Activated CD4-positive, CD25-positive, alpha-beta regulatory T cell treated with anti-CD3 and anti-CD28 coated beads, Interleukin-2, amount 50 U/mL, for 72 hours (primary cell): ENCODE measurements at regions not wholly inside any gene's neighbourhood (a gene's known extent, or its start where the extent isn't known, plus 50 kb on each side); places are given as distances from the start of the nearest gene placed in this dataset.
A peak's percentile ranks its signal among the peaks of the same experiment; 100 is the strongest.

ENCODE experiments used
- DNase-seq: peaks from one replicate; pipeline ENCODE4 v3.0.0; 2021

- DNase-seq: no peak
Measured at GRCh38 chr7:26035552-26035951, 116.4 kb upstream of the NFE2L3 start.

DNA sequence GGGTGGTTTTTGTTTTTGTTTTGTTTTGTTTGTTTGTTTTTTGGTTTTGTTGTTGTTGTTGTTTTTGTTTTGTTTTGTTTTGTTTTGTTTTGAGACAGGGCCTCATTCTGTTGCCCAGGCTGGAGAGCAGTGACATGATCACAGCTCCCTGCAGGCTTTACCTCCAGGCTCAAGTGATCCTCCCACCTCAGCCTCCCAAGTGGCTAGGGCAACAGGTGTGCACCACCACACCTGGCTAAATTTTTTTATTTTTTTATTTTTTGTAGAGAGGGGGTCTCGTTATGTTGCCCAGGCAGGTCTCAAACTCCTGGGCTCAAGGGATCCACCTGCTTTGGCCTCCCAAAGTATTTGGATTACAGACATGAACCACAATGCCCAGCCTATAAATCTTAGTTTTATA, 115.9 kb upstream of the NFE2L3 start:
- no peak for DNase-seq

- no peak for DNase-seq
Measured at GRCh38 chr7:26038201-26038990, 113.6 kb upstream of the NFE2L3 start.

- no peak for DNase-seq
Measured at GRCh38 chr7:26040085-26040484, 111.9 kb upstream of the NFE2L3 start.

DNA sequence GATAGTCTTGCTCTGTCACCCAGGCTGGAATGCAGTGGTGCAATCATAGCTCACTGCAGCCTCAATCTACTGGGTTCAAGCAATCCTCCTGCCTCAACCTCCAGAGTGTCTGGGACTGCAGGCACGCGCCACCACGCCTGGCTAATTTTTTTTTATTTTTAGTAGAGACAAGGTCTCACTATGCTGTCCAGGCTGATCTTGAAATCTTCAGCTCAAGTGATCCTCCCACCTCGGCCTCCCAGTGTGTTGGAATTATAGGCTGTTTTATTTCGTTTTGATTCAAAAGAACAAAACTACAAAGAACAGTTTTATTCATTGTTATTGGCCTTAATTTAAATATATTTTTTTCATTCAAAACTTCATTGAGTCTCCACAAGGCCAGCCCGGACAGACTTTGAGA, 109.8 kb upstream of the NFE2L3 start:
- DNase-seq: no peak

GRCh38 chr7:26043801-26044200, 108.2 kb upstream of the NFE2L3 start:
- no peak for DNase-seq

GRCh38 chr7:26044320-26044719, 107.7 kb upstream of the NFE2L3 start:
- DNase-seq: no peak

DNA sequence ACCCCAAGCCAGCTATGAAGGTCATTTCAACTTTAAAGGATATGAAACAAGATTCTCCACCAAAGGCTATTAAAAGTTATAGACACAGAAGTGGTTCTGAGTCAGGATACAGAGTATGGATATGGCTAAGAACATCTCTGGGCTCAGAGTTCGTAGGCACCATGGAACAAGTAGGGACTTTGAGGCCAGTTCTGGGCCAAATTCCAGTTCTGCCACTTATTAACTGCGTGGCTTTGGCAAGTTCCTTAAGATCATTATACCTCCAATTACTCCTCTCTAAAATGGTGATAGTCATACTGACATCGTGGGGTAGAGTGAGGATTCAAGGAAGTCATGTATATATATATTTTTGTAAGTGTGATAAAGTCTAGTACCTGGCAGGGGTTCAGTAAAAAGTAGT, 105.8 kb upstream of the NFE2L3 start:
- DNase-seq: no peak

DNA sequence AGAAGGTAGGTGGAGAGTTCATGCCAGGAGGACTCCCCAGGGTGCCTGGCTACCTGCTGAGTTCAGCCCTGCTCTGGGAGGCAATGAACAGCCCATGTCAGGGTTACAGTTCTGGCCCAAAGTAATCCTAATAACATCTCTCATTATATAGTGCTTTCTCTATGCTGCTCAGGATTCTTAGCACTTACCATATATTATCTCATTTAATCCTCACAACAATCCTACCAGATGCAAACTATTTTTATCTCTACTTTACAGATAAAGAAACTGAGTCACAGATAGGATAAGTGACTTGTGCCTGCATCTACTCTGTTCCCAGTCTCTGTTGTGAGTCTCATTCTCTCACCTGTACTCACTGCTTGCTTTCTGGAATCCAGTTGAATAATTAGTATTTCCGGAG, 105.1 kb upstream of the NFE2L3 start:
- DNase-seq: no peak

DNA sequence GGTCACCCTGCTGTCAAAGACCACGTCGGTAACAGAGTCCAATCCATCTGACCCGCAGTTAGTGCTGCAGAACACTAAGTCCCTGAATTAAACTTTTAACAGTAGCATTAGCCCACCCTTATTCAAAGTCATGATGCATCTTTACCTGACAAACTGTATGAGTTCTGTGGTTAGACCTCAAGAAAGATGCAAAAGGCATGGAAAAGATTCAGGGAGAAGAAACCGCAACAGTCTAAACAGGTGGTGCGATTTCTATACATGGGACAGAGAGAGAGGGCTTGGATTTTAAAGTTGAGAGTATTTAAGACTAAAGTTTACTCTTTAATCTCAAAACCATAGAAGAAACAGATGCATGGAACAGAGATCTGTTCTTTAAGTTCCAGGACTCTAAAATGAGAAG, 103.3 kb upstream of the NFE2L3 start:
- DNase-seq: no peak

DNA sequence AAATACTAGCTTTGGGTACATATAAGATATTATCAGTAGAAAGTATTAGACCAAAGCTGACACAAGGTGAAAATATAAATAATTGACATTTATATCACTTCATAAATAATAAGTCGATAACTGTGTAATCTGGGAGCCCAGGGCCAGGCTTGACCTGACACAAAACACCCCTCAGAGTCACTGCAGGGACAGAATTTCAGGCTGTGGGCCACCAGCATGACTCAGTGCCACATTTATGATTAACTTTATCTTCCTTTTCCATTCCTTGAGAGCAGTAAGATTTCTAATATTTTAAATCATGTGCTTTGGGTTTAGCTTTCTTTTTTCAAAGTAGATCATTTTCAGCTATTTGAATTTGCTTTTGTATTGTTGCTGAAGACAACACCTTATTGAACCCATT, 102.9 kb upstream of the NFE2L3 start:
- no peak for DNase-seq

- no peak for DNase-seq
Measured at GRCh38 chr7:26051021-26051420, 101.0 kb upstream of the NFE2L3 start.

DNA sequence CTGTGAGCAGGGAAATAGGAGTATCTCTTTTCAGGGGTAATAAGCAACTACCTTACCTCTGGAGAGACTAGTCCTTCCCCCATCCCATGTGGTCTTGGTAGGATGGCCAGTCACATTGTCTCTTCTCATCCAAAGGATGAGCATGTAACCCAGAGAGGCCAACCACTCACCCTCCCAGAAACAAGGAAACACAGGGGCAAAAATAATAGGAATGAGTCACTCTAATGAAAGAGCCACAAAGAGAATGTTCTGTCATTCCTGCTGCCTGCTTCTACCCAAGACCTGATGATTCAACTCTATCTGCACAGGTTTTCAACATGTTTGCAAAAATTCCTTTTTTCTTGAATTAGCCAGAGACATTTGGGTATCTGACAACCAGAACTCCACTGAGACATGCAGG, 99.3 kb upstream of the NFE2L3 start:
- DNase-seq: no peak

DNA sequence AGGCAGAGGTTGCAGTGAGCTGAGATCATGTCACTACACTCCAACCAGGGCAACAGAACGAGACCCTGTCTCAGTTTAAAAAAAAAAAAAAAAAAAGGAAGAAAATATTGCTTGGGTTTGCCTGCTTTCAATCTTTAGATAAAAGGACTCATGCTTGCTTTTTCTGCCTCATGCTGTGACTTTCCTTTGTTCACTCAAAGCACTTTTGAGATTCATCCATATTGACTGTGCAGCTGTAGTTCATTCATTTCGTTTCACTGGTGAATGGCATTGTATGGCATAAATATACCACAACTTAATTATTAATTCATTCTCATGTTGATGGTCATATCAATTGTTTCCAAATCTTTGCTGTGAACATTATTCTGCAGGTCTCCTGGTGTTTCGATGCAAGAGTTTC, 97.6 kb upstream of the NFE2L3 start:
- DNase-seq: no peak

- DNase-seq: no peak
Measured at GRCh38 chr7:26055241-26055640, 96.8 kb upstream of the NFE2L3 start.

- no peak for DNase-seq
Measured at GRCh38 chr7:26060733-26061677, 91.0 kb upstream of the NFE2L3 start.

GRCh38 chr7:26061678-26062603, 90.1 kb upstream of the NFE2L3 start:
- DNase-seq: peak; percentile 78

GRCh38 chr7:26065652-26066051, 86.3 kb upstream of the NFE2L3 start:
- DNase-seq: no peak

DNA sequence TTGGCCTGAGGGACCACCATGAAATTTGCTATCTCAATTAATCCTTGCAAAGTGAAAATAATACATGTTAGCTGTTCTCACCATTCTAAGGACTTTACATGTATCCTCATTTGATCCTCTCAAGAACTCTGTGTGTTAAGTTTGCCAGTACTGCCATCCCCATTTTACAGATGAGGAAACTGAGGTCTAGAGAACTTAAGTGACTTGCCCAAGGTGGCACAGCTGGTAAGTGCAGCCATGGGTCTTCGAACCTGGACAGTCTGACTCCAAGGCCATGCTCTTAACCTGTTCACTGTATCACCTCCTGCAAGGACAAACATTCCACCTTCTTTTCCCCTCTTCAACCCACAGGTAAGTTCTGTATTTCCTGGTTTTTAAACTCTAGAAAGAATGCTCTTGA, 85.3 kb upstream of the NFE2L3 start:
- DNase-seq: no peak

DNA sequence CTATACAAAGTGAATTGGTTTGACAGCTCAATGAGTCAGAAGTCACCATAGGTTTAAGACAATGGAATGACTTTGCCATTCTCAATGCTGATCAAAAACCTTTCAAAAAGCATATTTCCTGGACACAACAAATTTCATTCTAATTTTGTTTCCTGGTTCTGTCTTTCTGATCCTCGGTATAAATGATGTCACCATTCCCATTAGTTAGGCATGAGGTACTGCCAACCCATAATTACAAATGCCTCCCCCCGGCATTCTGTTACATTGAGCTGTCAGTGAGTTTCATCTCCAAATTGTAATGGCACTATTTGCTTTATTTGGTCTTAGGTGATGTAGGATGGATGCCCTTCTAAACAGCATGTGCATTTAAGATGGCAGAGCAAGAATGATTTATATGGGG, 81.7 kb upstream of the NFE2L3 start:
- DNase-seq: no peak

DNA sequence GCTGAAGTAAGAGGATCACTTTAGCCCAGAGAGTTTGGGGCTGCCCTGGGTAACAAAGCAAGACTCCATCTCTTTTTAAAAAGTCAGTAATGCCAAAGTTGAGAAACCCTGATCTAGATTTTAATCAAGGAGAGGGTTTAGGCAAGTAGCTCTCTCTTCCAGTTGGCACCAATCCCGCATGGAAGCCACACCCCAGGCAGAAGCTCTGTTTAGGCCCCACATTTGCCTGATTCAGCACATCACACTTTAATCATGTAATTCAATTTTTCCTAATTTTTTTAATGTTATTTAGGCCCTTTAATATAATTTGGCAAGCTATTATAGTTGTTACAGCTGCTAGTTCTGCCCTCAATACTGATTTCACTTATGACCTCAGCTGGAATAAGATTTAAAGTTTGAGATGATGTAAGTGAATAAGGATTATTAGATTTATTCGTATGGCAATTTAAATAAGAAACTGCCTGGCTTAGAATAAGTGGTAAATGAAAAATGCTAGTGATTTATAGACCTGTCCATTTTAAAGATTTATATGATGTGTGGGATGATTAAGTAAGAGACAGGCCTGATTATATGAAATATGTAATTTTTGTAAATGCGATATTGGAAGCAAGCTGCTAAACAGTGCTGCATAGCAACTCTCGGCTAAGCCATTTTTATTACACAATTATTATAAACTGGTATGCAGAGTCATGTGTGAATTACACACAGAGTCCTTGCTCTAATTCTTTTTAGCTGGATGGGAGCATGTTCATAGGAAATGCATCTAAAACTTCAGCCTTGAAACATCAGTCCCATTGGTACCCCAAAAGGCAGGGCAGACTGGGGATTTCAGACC, 80.2 kb upstream of the NFE2L3 start:
- no peak for DNase-seq

DNA sequence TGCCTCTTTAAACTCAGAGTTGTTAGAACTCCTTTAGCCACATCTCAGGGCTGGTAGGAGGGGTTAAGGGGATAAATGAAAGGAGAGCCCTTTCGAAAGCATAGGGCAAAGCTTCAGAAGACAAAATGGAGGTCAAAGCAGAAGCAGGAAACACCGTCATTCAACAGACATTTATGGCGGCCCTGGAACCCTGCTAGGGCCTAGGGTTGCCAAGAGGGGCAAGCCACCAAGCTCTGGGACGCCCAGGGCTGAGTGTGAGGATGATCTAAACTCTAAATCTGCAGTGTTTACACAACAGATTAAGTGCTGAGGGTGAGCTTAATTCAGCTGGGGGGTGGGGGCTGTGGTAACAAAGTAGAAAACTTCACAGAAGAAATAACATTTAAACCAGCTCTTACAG, 79.0 kb upstream of the NFE2L3 start:
- DNase-seq: no peak
